ENCODE measurements at regions not wholly inside any gene's neighbourhood (a gene's known extent, or its start where the extent isn't known, plus 50 kb on each side); places are given as distances from the start of the nearest gene placed in this dataset.

- intact Hi-C loops (cut with DNase I), result no loop called here
- no peaks in the 10 kb centered on the region for H3K4me1 ChIP-seq
- H3K27ac ChIP-seq, result no peak overlapping the region
- TF ChIP-seq CTCF (IDR thresholded peaks at IDR 0.05) (no peak), POLR2A (IDR thresholded peaks at IDR 0.05) (no peak), POLR2AphosphoS5 (IDR thresholded peaks at IDR 0.05; ENCODE audit: insufficient read depth in 1 of 2, low read depth in 1 of 2) (no peak)
- no peak for DNase-seq (ENCODE audit: extremely low spot score in 2 of 2)
- H3K27me3 ChIP-seq, result no peaks in the 10 kb centered on the region
- H3K9me3 ChIP-seq, result no peaks in the 10 kb centered on the region
- H3K36me3 ChIP-seq, result no peaks in the 10 kb centered on the region
- H3K4me3 ChIP-seq, result no peak overlapping the region
Observed at GRCh38 chr2:200219309-200220113, 87.0 kb upstream of the SPATS2L start.

DNA sequence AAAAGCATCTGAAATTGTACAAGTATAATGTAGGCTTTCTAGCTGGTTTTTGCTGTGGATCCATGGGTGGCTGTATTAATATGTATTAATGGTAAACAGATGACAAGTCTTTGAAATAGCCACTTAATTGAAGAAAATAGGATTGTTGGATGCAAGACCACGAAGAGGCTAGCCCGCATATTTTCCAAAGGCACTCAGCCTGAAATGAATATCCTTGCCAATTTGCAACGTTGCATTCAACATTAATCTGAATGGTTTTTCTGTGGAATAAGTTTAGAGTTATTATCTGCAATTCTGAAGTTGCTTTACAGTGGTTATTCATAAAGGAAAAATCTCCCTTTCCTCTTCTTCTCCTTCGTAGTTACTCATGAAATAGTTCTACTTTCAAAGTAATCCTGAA is 86.2 kb upstream of the SPATS2L start:
- TF ChIP-seq POLR2AphosphoS5 (IDR thresholded peaks at IDR 0.05; ENCODE audit: insufficient read depth in 1 of 2, low read depth in 1 of 2), result no peak
- TF ChIP-seq CTCF (IDR thresholded peaks at IDR 0.05), result no peak
- no peak for TF ChIP-seq POLR2A (IDR thresholded peaks at IDR 0.05)
- Histone ChIP-seq H3K9me3 (no peaks in the 10 kb centered on the region), H3K27me3 (no peaks in the 10 kb centered on the region), H3K27ac (no peak overlapping the region), H3K4me1 (no peaks in the 10 kb centered on the region), H3K36me3 (no peaks in the 10 kb centered on the region), H3K4me3 (no peak overlapping the region)
- intact Hi-C loops (cut with DNase I), result no loop called here
- no peak for DNase-seq (ENCODE audit: extremely low spot score in 2 of 2)

DNA sequence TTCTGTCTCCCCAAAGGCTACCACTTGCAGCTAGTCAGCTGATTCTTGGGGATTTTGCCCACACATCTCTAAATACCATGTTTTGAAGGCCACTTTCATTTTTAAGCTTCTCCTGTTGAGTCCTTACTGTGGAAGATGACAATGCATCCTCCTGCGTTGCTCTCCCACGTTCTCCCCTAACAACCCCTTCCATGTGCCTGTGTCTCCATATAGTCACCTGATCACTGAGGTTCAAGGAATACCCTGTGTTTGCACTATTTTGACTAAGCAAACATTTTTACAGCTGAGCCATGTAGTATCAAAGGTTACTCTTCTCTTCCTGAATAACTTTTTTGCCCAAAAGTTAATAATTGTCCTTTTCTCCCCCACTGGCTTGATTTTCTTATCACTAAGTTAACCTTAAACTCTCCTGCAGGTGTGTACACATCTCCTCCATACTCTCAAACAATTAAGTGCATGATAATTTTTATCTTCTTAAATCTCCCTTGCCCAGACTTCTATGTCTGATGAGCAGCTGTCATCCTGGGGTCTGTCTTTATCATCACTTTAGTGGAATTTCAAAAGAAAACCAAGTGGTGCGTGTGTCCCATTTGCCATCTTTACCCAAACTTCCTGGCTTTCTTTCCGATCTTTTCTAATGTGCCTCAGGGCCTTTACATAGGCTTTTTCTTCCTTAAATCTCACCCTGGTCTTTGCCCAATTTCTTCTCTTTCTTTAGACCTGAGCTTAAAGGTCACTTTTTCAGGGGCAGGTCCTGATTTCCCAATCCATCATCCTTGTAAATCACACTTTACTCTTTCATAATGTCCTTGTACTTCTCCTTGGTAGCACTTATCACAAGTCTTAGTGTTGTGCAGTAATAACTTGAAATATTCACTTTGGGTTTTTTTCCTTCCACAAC is 85.2 kb upstream of the SPATS2L start:
- Histone ChIP-seq H3K36me3 (no peaks in the 10 kb centered on the region), H3K4me3 (no peak overlapping the region), H3K27me3 (no peaks in the 10 kb centered on the region), H3K27ac (no peak overlapping the region), H3K9me3 (no peaks in the 10 kb centered on the region), H3K4me1 (peaks cover 2% of the 10 kb centered on the region)
- no peak for TF ChIP-seq POLR2AphosphoS5 (IDR thresholded peaks at IDR 0.05; ENCODE audit: insufficient read depth in 1 of 2, low read depth in 1 of 2)
- TF ChIP-seq POLR2A (IDR thresholded peaks at IDR 0.05), result no peak
- TF ChIP-seq CTCF (IDR thresholded peaks at IDR 0.05), result no peak
- intact Hi-C loops (cut with DNase I), result no loop called here
- no peak for DNase-seq (ENCODE audit: extremely low spot score in 2 of 2)

GRCh38 chr2:200222791-200223190 is 83.7 kb upstream of the SPATS2L start:
- DNase-seq (ENCODE audit: extremely low spot score in 2 of 2), result no peak
- no peaks in the 10 kb centered on the region for H3K27me3 ChIP-seq
- H3K4me1 ChIP-seq, result peaks cover 14% of the 10 kb centered on the region
- H3K36me3 ChIP-seq, result no peaks in the 10 kb centered on the region
- no peak for TF ChIP-seq POLR2AphosphoS5 (IDR thresholded peaks at IDR 0.05; ENCODE audit: insufficient read depth in 1 of 2, low read depth in 1 of 2)
- TF ChIP-seq CTCF (IDR thresholded peaks at IDR 0.05), result no peak
- TF ChIP-seq POLR2A (IDR thresholded peaks at IDR 0.05), result no peak
- no peak overlapping the region for H3K4me3 ChIP-seq
- H3K27ac ChIP-seq, result peak overlapping the region; percentile 23
- intact Hi-C loops (cut with DNase I), result no loop called here
- H3K9me3 ChIP-seq, result no peaks in the 10 kb centered on the region
